Mesothelial cell of epicardium (in vitro differentiated cells): ENCODE measurements at regions not wholly inside any gene's neighbourhood (a gene's known extent, or its start where the extent isn't known, plus 50 kb on each side); places are given as distances from the start of the nearest gene placed in this dataset.

Experiments
- DNase-seq, 2 experiments: peaks; one replicate each; pipeline ENCODE4 v3.0.0; 2021; ENCODE audit warnings: low spot score in 2 of 2; ENCODE audit not compliant: unreplicated experiment in 2 of 2
- H3K27ac Mint-ChIP-seq: 2 replicates; pipeline ENCODE4 v1.8.0; 2021; ENCODE audit warnings: mixed read lengths
- H3K27me3 Mint-ChIP-seq: 2 replicates; pipeline ENCODE4 v1.8.0; 2021; ENCODE audit warnings: low read depth, mixed read lengths
- H3K36me3 Mint-ChIP-seq: 2 replicates; pipeline ENCODE4 v1.8.0; 2021; ENCODE audit warnings: mixed read lengths
- H3K4me1 Mint-ChIP-seq: 2 replicates; pipeline ENCODE4 v1.8.0; 2021; ENCODE audit warnings: mixed read lengths
- H3K4me3 Mint-ChIP-seq: 2 replicates; pipeline ENCODE4 v1.8.0; 2021; ENCODE audit warnings: mild to moderate bottlenecking, moderate library complexity, mixed read lengths
- H3K9me3 Mint-ChIP-seq: 2 replicates; pipeline ENCODE4 v1.8.0; 2021; ENCODE audit warnings: mixed read lengths
- TF ChIP-seq, protein P1 (sequence below): fragments of 200-600 bp; sonication (generic); IDR thresholded peaks from one replicate; pipeline ENCODE4 v1.5.0; 2021; ENCODE audit warnings: antibody characterized with exemption; ENCODE audit not compliant: unreplicated experiment

DNA sequence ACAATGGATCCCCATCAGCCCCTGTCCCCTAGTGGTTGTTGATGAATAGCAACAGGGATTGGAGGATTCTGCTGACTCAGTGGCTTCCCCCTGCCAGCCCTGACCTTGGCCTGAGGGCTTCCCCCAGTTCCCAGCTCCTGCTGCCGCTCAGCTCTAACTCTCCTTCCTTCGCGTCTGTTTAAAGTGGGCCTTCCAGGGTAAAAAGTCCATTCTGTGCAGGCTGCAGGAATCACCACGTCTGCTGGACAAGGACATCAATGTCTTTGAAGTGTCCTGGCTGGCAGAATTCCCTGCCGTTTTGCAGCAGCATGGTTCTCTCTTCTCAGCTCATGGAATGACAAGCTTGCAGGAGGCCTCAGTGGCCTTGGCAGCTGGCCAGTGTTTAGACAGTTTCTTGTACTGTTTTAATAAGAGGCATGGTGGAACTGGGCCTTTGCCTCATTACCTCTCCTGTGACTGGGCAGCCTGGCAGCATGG is 152.5 kb upstream of the STX18 start:
- TF ChIP-seq, protein P1, sequence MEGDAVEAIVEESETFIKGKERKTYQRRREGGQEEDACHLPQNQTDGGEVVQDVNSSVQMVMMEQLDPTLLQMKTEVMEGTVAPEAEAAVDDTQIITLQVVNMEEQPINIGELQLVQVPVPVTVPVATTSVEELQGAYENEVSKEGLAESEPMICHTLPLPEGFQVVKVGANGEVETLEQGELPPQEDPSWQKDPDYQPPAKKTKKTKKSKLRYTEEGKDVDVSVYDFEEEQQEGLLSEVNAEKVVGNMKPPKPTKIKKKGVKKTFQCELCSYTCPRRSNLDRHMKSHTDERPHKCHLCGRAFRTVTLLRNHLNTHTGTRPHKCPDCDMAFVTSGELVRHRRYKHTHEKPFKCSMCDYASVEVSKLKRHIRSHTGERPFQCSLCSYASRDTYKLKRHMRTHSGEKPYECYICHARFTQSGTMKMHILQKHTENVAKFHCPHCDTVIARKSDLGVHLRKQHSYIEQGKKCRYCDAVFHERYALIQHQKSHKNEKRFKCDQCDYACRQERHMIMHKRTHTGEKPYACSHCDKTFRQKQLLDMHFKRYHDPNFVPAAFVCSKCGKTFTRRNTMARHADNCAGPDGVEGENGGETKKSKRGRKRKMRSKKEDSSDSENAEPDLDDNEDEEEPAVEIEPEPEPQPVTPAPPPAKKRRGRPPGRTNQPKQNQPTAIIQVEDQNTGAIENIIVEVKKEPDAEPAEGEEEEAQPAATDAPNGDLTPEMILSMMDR, result no peak
- Mint-ChIP-seq H3K36me3 (peaks cover 16% of the 10 kb centered on the region), H3K27me3 (no peaks in the 10 kb centered on the region), H3K27ac (peak overlapping the region; percentile 88), H3K4me3 (no peak overlapping the region), H3K4me1 (peaks cover 27% of the 10 kb centered on the region), H3K9me3 (peaks cover 7% of the 10 kb centered on the region)
- DNase-seq, result peak; percentile 50 to 55

DNA sequence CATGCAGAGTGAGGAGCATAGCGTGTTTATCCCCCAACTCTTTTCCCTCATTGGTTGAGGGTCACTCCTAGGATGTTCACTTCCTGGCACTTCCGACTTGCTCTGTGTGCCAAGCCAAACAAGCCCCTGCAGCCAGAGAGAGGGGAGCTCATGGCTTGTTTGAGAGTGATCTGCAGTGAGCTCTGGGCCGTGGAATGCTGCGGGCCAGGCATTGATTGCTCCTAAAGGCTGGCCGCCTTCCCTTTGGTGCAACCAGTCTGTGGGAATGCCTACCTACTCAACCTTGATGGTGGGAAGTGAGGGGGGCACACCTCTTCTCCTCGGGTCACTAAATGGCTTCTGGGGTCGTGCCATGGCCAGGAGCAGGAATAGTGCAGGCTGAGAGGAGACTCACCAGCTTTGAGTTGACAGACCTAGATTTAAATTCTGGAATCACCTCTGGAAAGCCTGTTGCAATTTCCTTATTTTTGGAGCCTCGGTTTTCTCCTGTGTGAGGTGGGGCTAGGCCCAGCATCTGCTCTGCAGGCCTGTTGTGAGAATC is 152.0 kb upstream of the STX18 start:
- Mint-ChIP-seq H3K4me3 (no peak overlapping the region), H3K4me1 (peaks cover 27% of the 10 kb centered on the region), H3K27me3 (no peaks in the 10 kb centered on the region), H3K9me3 (peaks cover 7% of the 10 kb centered on the region), H3K36me3 (peaks cover 16% of the 10 kb centered on the region), H3K27ac (peak overlapping the region; percentile 88)
- DNase-seq, result no peak
- TF ChIP-seq, protein P1, result no peak

DNA sequence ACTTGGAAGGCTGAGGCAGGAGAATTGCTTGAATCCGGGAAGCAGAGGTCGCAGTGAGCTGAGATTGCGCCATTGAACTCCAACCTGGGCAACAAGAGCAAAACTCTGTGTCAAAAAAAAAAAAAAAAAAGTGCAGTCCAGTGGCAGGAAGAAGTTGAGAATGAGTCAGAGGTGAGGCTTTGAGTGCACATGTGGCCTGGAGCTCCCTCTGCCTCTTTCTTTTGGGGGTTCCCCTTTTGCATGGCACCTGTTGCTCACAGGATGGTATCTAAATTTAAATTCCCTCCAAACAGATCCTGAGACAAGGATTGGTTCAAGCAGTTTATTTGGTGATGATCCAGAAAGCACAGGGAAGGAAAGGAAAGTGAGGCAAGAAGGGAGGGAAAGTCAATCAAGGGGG is 151.4 kb upstream of the STX18 start:
- H3K9me3 Mint-ChIP-seq, result peaks cover 7% of the 10 kb centered on the region
- H3K4me1 Mint-ChIP-seq, result peaks cover 29% of the 10 kb centered on the region
- TF ChIP-seq, protein P1, result no peak
- H3K36me3 Mint-ChIP-seq, result peaks cover 16% of the 10 kb centered on the region
- DNase-seq, result no peak
- no peak overlapping the region for H3K27ac Mint-ChIP-seq
- no peaks in the 10 kb centered on the region for H3K27me3 Mint-ChIP-seq
- no peak overlapping the region for H3K4me3 Mint-ChIP-seq

DNA sequence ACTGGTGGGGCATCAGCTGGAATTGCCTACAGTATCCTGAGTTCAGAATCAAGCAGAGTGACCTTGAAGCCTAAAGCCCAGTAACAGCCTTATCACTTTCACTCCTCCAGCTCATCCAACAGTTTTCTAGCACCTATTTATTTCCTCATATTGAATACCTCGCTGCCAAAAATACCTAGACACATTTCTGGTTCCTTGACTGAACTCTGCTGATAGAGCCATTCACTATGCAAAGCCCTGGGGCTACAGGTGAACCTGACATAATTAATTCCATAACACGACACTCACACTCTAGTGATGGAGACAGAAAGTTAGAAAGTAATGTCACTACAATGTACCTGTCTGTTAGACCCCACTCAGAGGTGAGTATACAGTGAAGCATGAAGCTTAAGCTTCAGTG is 149.0 kb upstream of the STX18 start:
- no peak overlapping the region for H3K4me3 Mint-ChIP-seq
- TF ChIP-seq, protein P1, result no peak
- H3K4me1 Mint-ChIP-seq, result peaks cover 28% of the 10 kb centered on the region
- no peak for DNase-seq
- peaks cover 16% of the 10 kb centered on the region for H3K36me3 Mint-ChIP-seq
- no peak overlapping the region for H3K27ac Mint-ChIP-seq
- H3K9me3 Mint-ChIP-seq, result peaks cover 7% of the 10 kb centered on the region
- H3K27me3 Mint-ChIP-seq, result no peaks in the 10 kb centered on the region

DNA sequence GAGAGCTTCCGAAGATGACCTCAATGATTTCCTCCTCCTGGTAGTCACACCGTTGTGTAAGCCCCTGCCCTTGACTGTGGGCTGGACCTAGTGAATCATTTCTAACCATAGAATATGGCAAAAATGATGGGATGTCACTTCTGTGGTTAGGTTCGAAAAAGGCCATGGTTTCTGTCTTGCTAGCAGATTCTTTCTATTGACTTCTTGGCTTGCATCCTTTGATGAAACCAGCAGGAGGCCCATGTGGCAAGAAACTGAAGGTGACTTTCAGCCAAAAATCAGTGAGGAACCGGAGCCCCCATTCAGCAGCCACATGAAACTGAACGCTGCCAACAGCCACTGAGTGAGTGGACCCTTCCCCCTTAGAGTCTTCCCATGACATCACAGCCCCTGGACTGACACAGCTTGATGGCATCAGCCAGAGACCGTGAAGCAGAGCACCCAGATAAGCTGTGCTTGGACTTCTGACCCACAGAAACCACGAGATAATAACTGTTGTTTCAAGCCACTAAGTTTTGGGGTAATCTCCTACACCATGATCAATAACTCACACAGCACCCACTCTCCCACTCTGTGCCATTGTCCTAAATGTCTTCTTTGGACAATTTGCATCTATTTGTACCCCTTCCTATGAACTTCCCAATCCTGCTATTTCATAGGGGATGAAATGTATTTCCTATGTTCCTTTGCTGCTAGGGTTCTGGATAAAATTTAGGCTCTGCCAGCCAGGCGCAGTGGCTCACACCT is 148.0 kb upstream of the STX18 start:
- H3K4me1 Mint-ChIP-seq, result peaks cover 26% of the 10 kb centered on the region
- peaks cover 16% of the 10 kb centered on the region for H3K36me3 Mint-ChIP-seq
- H3K27ac Mint-ChIP-seq, result no peak overlapping the region
- H3K9me3 Mint-ChIP-seq, result peaks cover 4% of the 10 kb centered on the region
- DNase-seq, result no peak
- TF ChIP-seq, protein P1, result no peak
- no peaks in the 10 kb centered on the region for H3K27me3 Mint-ChIP-seq
- H3K4me3 Mint-ChIP-seq, result no peak overlapping the region
